ENCODE measurements at regions not wholly inside any gene's neighbourhood (a gene's known extent, or its start where the extent isn't known, plus 50 kb on each side); places are given as distances from the start of the nearest gene placed in this dataset.
A peak's percentile ranks its signal among the peaks of the same experiment; 100 is the strongest.
"Not testable (repeated sequence)": the region's sequence is repeated elsewhere in the genome, so short reads cannot be mapped to it uniquely, and the experiment has no call there.

DNA sequence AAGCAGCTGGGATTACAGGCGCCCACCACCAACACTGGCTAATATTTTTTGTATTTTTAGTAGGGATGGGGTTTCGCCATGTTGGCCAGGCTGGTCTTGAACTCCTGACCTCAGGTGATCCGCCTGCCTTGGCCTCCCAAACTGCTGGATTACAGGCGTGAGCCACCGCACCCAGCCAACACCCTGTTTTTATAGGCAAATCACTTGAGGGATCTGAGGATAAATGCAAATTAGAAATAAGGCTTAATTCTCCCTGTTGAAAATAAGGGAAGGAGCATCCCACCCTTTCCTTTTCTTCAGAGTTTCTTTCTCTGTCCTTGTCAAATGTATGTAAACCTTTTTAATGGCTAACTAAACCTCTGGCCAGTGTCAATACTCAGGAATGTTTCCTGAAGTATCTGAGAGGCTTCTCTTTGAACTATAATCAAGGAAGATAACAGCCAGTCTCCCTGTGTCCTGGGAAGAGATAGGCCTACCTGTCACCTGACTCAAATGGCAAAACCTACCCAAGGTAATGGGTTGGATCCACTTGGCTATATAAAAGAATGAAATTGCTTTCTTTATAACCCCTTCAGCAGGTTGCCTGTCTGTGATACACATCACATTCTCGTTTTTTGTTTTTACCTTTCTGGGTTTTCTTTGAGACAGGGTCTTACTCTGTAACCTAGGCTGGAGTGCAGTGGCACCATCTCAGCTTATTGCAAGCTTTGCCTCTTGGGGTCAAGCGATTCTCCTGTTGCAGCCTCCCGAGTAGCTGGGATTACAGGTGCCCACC lies 64.5 kb upstream of the TNFAIP3 start:
- DNase-seq (ENCODE audit: low spot score) = no peak

DNA sequence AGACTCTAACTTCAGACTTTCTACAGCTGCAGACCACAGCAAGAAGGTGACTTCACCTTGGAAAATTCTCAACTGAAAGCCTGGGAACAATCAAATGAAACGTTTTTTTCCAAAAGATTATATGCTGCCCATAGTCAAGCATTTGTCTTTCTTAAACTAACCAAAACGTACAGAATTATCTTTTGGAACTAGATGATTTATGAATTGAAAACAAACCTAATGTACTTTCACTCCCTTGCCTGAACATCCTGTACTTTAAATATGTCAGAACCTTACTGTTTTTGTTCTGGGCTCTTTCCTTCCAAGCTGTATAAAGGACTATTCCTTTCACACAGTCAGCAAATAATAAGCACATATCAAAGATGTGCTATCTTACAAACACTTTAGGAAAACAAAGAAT lies 62.4 kb upstream of the TNFAIP3 start:
- DNase-seq (ENCODE audit: low spot score) = no peak

DNA sequence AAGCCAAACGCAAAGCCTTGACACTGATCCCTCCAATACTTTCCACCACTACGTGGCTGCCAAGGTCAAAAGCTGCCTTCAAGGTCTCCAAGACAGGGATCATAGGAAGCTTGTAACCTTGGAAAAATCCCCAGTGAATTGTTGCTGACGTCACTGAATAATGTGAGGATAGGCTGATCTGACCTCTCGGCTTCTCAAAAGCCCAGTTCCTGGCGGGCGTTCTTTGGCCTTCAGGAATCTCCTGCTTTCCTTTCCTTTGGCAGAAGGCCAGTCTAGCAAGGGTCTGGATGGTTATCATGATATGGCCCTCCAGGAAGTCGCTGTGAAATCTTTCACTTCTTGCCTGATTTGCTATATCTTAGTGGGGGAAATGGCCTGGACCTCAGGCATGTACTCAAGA lies 61.4 kb upstream of the TNFAIP3 start:
- no peak for DNase-seq (ENCODE audit: low spot score)

DNA sequence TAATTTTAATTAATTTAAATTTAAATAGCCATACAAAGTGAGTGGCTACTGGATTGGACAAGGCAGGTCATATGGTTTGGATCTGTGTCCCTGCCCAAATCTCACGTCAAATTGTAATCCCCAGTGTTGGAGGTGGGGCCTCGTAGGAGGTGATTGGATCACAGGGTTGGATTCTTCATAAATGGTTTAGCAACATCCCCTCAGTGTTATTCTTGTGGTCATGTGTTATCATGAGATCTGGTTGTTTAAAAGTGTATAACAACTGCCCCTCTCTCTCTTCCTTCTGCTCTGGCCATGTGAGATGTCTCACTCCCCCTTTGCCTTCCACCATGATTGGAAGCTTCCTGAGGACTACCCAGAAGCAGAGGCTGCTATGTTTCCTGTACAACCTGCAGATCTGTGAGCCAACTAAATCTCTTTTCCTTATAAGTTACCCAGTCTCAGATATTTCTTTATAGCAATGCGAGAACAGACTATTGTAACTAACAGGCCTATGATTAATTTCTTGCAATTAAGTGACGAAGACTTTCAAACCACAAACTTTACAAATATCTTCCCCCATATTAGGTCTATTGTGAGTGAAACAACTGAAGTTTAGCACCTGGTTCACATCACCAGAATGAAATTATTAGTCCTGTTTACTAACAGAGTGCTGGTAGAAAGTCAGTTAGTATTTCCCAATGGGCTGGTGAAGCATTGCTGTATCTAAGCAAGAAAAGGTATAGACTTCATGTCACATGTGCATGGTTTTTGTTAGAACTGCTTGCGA lies 60.0 kb upstream of the TNFAIP3 start:
- no peak for DNase-seq (ENCODE audit: low spot score)

DNA sequence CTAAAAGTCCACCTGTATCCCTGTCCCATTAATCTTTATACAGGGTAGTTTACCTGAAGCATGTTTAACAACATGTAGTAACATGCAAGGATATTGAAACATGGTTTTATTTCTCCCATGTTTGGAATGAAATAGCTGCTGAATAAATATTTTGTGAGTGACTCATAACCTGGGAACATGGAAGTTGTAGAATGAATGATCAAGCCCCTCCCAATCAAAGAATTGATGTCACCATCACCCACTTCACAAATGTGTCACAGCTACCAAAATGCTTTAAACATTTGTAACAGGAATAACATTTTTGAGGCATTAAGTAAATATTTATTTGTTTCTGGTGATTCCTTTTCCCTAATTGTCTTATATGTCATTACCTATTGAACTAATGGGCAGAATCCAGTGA lies 58.9 kb upstream of the TNFAIP3 start:
- DNase-seq (ENCODE audit: low spot score) = no peak

DNA sequence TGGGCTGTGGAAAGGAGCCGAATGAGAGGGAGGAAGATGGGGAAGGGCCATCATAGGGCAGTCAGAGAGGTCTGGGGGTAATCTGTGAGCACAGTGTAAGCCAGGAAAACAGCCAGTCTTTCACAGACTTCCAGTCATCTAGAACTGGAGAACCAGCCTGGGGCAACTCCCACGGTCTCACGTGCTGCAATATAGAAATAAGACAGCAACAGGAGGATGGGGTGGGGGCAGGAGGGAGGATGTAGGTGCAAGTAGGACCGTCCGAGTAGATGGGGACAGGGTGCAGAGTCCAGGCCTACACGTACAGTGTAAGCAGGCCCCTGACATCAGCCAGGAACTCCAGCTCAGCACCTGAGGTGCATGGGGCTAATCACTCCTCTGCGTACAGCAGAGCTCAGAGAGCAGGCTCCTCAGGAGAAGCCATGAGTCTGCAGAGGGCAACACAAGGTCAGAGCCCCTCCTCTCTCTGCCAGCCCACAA lies 58.2 kb upstream of the TNFAIP3 start:
- no peak for DNase-seq (ENCODE audit: low spot score)

DNA sequence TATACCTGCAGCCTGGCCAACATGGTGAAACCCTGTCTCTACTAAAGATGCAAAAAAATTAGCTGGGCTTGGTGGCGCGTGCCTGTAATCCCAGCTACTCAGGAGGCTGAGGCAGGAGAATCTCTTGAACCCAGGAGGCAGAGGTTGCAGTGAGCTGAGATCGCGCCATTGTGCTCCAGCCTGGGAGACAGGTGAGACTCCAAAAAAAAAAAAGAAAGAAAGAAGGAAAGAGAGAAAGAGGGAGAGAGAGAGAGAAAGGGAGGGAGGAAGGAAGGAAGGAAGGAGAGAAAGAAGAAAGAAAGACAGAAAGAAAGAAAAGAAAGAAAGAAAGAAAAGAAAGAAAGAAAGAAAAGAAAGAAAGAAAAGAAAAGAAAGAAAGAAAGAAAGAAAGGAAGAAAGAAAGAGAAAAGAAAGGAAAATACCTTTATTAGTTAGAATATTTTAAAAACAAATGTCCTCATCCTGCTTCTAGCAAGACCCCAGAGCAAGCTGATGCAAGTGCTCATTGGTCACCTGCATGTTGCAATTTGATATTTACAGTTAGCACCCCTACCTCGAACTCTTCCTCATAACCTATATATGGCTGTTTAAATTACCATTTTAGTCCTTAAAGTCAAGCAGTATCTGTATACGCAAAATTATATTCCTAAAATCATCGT lies 57.0 kb upstream of the TNFAIP3 start:
- not testable (repeated sequence) for DNase-seq (ENCODE audit: low spot score)

DNA sequence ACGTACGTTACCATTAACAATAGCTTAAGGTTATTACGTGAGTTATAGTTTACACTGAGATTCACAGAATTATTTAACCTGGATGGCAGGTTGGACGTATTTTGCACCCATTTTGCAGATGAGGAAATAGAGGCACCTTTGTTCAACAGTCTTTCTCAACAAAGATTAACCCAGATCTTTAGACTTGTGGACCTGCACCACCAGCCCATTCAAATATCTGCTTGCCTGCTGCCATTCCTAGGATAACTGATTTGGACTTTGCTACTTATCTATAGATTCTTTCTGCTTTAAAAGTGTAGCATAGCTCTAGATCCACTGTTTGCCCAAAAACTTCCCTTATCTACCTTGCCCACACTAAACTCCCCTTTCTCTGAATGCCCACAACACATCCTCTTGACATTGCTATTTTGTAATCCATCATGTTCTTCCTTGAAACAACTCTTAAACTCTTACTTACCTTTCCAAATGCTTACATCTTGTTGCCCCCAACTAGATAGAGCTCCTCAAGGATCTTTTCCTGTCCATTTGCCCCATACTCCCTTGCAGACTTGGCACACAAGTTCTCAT lies 56.4 kb upstream of the TNFAIP3 start:
- DNase-seq (ENCODE audit: low spot score) = no peak

DNA sequence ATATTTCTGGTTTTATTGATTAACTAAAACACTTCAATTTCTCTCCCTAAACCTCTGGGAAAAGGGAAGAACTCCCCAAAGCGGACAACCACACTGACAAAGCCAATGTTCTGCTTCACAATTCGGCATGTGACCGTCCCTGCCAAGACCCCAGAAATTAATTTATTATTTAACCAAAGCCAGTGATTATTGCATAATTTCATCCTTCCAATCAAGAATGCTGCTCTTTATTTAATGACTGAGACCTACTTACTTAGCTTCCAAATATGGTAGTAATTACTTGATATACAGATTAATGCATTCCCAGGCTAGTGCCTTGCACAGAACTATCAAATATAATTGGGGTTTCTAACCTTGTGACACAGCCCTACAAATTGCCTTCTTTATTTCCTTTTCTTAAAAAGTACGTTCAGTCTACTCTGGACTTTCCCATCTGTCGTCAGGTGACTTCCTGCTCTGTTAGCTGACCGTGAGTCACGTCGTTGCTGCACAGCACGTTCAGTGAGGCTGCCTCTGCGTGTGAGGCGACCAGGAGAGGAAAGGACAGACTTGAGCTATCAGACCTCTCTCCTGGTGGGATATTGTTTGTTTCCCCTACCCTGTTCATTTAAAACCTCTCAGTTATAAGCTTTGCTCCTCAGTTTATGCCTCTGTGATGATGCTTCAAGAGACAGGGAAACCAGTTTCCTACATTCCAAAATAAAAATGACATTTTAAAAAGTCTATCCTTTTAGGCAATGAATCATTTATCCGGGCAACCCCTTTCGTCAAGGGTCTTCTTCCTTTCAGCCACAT lies 55.7 kb upstream of the TNFAIP3 start:
- peak; percentile 84 for DNase-seq (ENCODE audit: low spot score)

DNA sequence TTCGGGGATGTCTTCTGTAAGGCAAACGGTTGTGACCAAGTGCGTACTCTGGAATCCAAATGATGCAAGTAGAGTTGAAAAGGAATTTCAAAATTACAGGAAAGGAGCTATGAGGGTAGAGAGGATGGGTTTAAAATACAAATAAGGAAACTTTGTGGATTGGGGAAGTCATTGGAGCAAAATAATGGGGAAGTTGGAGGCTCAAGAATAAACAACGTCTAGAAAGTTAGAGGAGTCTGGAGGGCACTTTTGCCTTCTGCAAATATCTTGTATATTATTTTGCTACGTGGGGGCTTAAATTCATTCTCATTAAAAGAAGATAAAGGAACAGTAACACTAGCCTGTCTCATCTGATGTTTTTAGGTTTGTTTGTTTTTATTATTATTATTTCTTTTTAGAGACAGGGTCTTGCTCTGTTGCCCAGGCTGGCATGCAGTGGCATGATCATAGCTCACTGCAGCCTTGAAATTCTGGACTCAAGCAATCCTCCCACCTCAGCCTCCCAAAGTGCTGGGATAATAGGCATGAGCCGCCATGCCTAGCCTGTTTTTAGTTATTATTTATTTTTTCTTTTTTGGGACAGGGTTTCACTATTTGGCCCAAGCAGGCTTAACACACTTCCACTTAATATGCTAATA lies 55.0 kb upstream of the TNFAIP3 start:
- no peak for DNase-seq (ENCODE audit: low spot score)

DNA sequence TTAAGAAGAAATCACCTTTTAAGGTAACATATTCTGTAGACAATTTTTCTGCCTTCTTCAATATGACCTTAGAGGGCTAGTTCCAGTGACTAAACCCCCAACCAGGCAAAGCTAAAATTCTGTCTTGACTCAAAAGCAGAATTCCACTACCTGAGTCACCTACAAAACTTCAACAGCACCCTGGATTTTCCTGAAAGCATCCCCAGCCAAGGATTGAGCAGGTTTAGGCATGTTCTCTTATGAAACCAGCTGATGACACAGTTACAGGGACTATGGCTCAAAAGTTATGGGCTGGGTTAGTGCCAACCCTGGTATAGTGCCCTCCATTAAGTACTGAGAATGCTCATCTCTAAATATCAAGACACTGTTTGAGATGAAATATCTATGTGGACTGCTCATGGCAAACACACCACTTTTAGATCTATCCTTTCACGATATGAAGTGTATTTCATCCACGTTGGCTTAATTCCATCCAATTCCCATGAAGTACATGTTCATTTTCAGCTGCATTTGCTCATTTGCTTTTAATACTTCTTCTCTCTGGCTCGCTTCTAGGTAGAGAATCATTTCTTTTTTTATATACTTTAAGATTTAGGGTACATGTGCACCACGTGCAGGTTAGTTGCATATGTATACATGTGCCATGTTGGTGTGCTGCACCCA lies 53.6 kb upstream of the TNFAIP3 start:
- no peak for DNase-seq (ENCODE audit: low spot score)

DNA sequence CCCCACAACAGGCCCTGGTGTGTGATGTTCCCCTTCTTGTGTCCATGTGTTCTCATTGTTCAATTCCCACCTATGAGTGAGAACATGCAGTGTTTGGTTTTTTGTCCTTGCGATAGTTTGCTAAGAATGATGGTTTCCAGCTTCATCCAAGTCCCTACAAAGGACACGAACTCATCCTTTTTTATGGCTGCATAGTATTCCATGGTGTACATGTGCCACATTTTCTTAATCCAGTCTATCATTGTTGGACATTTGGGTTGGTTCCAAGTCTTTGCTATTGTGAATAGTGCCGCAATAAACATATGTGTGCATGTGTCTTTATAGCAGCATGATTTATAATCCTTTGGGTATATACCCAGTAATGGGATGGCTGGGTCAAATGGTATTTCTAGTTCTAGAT lies 53.0 kb upstream of the TNFAIP3 start:
- DNase-seq (ENCODE audit: low spot score) = not testable (repeated sequence)

DNA sequence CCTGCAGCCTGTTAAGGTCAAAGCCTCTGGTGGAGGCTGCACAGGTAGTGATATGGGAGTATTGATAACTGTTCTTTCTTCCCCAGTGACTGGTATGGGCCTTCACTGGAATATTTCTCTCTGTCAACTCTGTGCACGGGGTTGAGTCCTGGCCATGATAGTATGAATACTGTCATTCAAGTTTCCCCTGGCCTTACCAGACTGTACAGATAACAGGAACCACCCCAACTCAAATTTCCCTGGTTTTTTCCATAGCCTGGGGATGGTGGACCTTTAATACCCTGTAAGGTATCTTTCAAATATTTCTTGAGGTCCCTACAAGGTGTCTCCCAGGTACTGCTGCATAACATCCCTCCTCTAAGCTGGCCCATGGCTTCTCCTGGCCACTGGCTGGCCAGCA lies 51.4 kb upstream of the TNFAIP3 start:
- no peak for DNase-seq (ENCODE audit: low spot score)

DNA sequence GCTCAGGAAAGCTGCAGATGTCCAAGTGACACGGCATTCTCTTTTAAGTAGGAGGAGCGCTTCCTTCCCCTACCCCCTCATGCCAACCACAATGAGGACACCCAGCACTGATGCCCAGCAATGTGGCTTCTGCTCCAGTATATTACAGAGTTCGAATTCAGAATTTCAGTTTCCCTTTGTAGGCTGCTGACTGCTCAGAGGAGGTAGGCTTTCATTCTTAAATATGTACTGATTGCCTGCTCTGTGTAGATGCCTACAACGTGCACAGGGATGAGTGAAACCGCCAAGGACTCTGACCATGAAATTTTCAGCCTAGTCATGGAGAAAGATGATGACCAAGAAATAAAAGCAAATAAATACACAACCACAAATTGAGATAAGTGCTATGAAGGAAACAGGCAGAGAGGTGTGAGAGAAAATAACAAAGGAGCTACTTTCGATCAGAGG lies 50.9 kb upstream of the TNFAIP3 start:
- DNase-seq (ENCODE audit: low spot score) = no peak

DNA sequence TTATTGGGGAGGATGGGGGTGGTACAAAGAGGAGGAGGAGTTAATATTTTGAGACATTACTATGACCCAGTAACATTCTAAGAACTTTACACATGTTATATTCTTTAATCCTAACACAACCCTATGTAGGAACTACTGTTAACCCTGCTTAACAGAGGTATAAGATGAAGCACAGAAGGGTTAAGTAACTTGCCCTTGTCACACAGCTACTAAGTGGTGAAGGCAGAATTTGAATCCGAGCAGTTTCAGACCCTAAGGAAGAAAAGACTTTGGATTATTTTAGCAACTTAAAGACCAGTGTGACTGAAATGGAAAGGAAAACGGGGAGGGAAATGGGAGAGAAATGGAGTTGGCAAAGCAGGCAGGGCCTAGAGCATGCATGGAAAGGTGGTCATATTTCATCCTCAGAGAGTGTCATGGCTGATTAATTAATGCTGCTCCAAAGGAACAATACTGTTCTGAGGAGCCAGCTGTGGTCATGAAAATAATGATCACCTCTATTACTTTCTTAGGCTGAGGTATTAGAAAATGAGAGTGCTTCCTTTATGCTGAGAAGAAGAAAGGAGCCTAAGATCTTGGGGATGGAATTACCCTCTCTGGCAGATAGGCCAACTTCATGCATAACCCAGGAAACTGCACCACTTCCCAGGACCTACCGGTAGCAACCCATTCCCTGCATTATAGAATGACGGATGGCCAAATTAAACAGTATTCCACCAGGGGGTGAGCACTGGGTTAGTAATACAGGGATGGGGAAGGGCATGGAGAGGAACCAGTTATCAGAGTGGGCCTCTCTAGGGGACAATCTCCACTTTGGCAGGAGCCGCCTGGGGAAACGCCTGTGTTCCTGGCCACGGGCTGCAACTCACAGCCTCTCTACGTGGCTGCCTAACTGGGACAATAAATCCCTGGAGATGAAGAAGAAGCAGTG lies 50.1 kb upstream of the TNFAIP3 start:
- DNase-seq (ENCODE audit: low spot score) = no peak
